NB4 (cell line): ENCODE measurements at regions not wholly inside any gene's neighbourhood (a gene's known extent, or its start where the extent isn't known, plus 50 kb on each side); places are given as distances from the start of the nearest gene placed in this dataset.

Source experiments
- DNase-seq: peaks from one replicate; pipeline ENCODE4 v3.0.0; 2010; ENCODE audit warnings: low read depth
- H3K4me3 ChIP-seq: one replicate; pipeline ENCODE4 v1.5.1; 2011; ENCODE audit warnings: mild to moderate bottlenecking, low read depth, low read length, moderate library complexity
- MYC ChIP-seq: IDR thresholded peaks from 2 replicates; pipeline ENCODE4 v1.6.1; 2011; ENCODE audit warnings: low read depth, low read length
- POLR2A ChIP-seq: IDR thresholded peaks from 2 replicates; pipeline ENCODE4 v1.6.1; 2011; ENCODE audit warnings: mild to moderate bottlenecking; ENCODE audit not compliant: insufficient read length; ENCODE audit errors: extremely low read depth
- TF ChIP-seq, protein P1 (sequence below): IDR thresholded peaks from 2 replicates; pipeline ENCODE4 v1.6.1; 2011; ENCODE audit warnings: low read depth, low read length
- TF ChIP-seq, protein P2 (sequence below): IDR thresholded peaks from one replicate; pipeline ENCODE4 v1.5.1; 2012; ENCODE audit warnings: low read depth, low read length

DNA sequence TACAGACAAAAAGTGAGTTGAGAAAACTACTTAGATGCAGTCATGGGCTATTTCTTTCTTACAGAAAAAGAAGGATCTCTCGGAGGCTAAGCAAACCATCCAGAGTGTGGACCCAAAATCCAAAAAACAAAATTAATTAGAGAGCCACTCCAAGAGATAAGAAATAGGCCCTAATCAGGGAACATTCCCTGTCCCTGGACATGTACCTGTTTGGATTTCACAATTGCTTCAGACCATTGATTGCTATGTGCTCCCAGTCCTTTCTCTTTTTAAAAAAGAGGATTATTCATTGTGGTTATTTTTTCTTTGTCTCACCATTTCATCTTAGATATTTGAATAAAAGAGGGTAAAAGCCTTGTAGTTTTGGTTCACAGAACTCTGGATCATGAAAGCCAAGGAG is 549.9 kb downstream of the ETNK1 start:
- TF ChIP-seq MYC (no peak), POLR2A (no peak)
- TF ChIP-seq, protein P1, sequence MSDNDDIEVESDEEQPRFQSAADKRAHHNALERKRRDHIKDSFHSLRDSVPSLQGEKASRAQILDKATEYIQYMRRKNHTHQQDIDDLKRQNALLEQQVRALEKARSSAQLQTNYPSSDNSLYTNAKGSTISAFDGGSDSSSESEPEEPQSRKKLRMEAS = no peak
- TF ChIP-seq, protein P2, sequence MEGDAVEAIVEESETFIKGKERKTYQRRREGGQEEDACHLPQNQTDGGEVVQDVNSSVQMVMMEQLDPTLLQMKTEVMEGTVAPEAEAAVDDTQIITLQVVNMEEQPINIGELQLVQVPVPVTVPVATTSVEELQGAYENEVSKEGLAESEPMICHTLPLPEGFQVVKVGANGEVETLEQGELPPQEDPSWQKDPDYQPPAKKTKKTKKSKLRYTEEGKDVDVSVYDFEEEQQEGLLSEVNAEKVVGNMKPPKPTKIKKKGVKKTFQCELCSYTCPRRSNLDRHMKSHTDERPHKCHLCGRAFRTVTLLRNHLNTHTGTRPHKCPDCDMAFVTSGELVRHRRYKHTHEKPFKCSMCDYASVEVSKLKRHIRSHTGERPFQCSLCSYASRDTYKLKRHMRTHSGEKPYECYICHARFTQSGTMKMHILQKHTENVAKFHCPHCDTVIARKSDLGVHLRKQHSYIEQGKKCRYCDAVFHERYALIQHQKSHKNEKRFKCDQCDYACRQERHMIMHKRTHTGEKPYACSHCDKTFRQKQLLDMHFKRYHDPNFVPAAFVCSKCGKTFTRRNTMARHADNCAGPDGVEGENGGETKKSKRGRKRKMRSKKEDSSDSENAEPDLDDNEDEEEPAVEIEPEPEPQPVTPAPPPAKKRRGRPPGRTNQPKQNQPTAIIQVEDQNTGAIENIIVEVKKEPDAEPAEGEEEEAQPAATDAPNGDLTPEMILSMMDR = no peak
- no peak for DNase-seq
- no peak overlapping the region for H3K4me3 ChIP-seq

DNA sequence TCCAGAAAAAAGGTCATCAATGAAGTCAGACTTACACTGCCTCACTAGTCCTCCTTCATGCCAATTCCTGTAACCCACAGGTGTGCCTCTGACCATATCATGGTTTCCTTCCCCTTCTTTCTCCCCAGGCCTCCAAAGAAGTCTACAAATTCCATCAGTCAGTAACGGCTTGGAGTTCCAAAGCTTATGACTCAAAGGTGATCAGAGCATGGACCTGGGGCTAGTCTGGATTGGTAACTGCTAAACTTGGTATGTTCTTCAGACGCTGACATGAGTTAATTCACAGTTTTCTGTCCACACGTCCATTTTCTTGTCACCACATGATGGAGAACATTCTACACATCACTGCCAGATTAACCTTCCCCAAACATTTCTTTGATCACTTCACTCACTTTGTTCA is 560.4 kb downstream of the ETNK1 start:
- DNase-seq = no peak
- no peak overlapping the region for H3K4me3 ChIP-seq
- TF ChIP-seq, protein P2 = no peak
- TF ChIP-seq, protein P1 = no peak
- TF ChIP-seq POLR2A = no peak
- TF ChIP-seq MYC = no peak

DNA sequence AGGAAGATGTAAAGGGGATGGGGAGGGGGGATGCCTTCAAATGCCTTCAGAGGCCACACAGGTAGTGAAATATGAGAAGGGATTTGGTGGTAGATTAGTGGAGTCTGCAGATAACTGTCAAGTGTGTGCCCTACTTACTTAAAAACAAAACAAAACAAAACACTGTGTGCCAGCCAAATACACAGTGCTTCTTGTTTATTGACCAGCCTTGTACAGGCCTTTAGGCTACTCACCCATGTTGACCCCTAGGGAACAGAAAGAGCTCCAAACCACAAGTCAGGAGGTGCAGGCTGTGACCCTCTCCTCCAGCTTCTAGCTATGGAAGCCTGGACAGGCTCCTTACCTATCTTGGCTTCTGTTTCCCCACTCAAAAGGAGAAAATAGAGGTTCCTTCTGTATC is 562.0 kb downstream of the ETNK1 start:
- no peak overlapping the region for H3K4me3 ChIP-seq
- TF ChIP-seq POLR2A = no peak
- TF ChIP-seq, protein P2 = no peak
- TF ChIP-seq, protein P1 = no peak
- TF ChIP-seq MYC = no peak
- no peak for DNase-seq

DNA sequence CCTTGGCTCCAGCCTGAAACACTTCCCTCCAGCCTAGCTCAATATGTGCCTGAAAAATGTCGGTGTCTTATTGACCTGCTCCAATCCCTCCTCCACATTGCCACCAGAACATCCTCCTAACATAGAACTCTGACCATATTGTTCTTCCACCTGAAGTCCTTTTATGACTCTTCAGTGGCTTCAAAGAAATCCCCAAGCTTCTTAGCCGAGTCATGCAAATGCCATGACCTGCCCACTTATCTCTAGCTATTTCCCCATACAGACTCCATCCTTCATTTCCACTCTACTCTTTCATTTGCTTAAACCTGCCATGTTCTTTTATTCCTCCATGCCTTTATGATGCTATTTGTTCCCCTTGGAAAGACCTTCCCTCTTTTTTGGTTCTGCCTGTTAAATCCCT is 568.6 kb downstream of the ETNK1 start:
- TF ChIP-seq POLR2A (no peak), MYC (no peak)
- TF ChIP-seq, protein P1 = no peak
- TF ChIP-seq, protein P2 = no peak
- no peak for DNase-seq
- no peak overlapping the region for H3K4me3 ChIP-seq

DNA sequence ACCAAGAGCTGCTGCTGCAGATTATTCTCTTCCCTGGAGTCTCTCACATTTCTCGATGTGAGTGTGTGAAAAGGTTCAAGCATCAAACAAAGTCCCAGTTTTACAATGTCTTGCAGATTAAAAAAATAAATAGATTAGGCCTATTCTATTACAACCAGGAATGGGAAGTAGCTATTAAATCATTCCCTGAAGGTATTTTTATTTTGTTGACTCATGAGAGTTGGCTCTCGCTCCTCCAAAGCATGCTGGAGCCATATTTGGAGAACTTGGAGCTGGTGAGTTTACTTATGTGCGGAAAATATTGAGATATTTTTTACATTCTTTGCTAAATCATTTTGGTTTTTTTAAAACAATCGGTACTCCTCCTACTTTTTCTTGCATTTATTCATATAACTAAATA is 572.3 kb downstream of the ETNK1 start:
- DNase-seq = no peak
- no peak overlapping the region for H3K4me3 ChIP-seq
- TF ChIP-seq, protein P2 = no peak
- TF ChIP-seq MYC (no peak), POLR2A (no peak)
- TF ChIP-seq, protein P1 = no peak

DNA sequence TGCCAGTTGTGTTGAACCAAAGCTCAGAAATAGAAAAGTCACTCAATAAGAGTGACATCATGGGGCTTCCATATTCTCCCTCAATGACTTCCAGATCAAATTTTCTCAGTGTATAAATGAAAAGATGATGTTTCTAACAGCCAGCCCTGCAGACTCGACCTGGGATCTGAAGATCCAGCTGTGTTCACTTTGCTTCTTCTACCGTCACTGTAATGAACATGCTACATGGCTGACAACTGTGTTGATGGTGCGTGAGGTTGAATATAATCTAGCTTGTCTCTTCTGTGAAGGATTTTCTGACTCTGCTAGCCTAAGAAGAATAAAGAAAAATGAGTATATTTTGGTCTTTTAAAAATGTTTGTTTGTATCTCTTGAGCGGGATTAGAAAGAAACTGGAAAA is 577.8 kb downstream of the ETNK1 start:
- no peak overlapping the region for H3K4me3 ChIP-seq
- DNase-seq = no peak
- no peak for TF ChIP-seq MYC
